Keratinocyte (primary cell): ENCODE measurements at regions not wholly inside any gene's neighbourhood (a gene's known extent, or its start where the extent isn't known, plus 50 kb on each side); places are given as distances from the start of the nearest gene placed in this dataset.

Source experiments
- DNase-seq: peaks from one replicate; pipeline ENCODE4 v3.0.0-alpha.2; 2011; ENCODE audit warnings: low read depth, missing footprints, low spot score
- FAIRE-seq: peaks from 2 replicates; lab custom pipeline; 2011; peaks lifted over from hg19 to GRCh38; lab: Jason Lieb, UNC
- H2AFZ ChIP-seq: 2 replicates; pipeline ENCODE4 v1.6.0; 2012; ENCODE audit warnings: low read length, control low read depth, inconsistent platforms; ENCODE audit not compliant: control insufficient read depth
- H3K27ac ChIP-seq: 2 replicates; pipeline ENCODE4 v1.5.1; 2011; ENCODE audit warnings: low read length; ENCODE audit not compliant: control insufficient read depth, insufficient read depth
- H3K27me3 ChIP-seq: 3 replicates; pipeline ENCODE4 v1.6.0; 2011; ENCODE audit warnings: low read length; ENCODE audit not compliant: control insufficient read depth, insufficient read depth; ENCODE audit errors: extremely low read depth
- H3K36me3 ChIP-seq, 2 experiments: 2 replicates in 1 of 2; 3 replicates in 1 of 2; pipeline ENCODE4 v1.5.1; 2011; ENCODE audit warnings: low read length in 2 of 2, mild to moderate bottlenecking in 1 of 2; ENCODE audit not compliant: control insufficient read depth in 2 of 2, insufficient read depth in 2 of 2; ENCODE audit errors: extremely low read depth in 1 of 2
- H3K4me1 ChIP-seq: 3 replicates; pipeline ENCODE4 v1.5.1; 2011; ENCODE audit warnings: low read length; ENCODE audit not compliant: control insufficient read depth, insufficient read depth; ENCODE audit errors: extremely low read depth
- H3K4me2 ChIP-seq: 3 replicates; pipeline ENCODE4 v1.6.0; 2011; ENCODE audit warnings: low read depth, low read length; ENCODE audit not compliant: control insufficient read depth, insufficient read depth; ENCODE audit errors: extremely low read depth
- H3K4me3 ChIP-seq, 3 experiments: fragments of 200-600 bp in 1 of 3; sonication (generic) in 1 of 3; 2 replicates in 2 of 3; 3 replicates in 1 of 3; pipeline ENCODE4 v1.5.1; 2011 to 2016; ENCODE audit warnings: low read length in 3 of 3, mild to moderate bottlenecking in 3 of 3, control low read depth in 2 of 3, inconsistent platforms in 1 of 3, low read depth in 1 of 3, mixed read lengths in 1 of 3, mixed run types in 1 of 3, moderate library complexity in 1 of 3; ENCODE audit not compliant: control insufficient read depth in 2 of 3, insufficient read depth in 2 of 3; ENCODE audit errors: extremely low read depth in 1 of 3
- H3K79me2 ChIP-seq: 2 replicates; pipeline ENCODE4 v1.6.0; 2012; ENCODE audit warnings: low read length; ENCODE audit not compliant: control insufficient read depth, insufficient read depth
- H3K9ac ChIP-seq: 3 replicates; pipeline ENCODE4 v1.6.0; 2011; ENCODE audit warnings: low read length; ENCODE audit not compliant: control insufficient read depth, insufficient read depth; ENCODE audit errors: extremely low read depth
- H3K9me1 ChIP-seq: 3 replicates; pipeline ENCODE4 v1.6.0; 2011; ENCODE audit warnings: low read length; ENCODE audit not compliant: control insufficient read depth, insufficient read depth; ENCODE audit errors: extremely low read depth
- H3K9me3 ChIP-seq: 2 replicates; pipeline ENCODE4 v1.5.1; 2012; ENCODE audit warnings: low read depth, low read length; ENCODE audit not compliant: control insufficient read depth
- H4K20me1 ChIP-seq: 3 replicates; pipeline ENCODE4 v1.6.0; 2011; ENCODE audit warnings: low read length; ENCODE audit not compliant: control insufficient read depth, insufficient read depth; ENCODE audit errors: extremely low read depth
- EZH2 ChIP-seq: IDR thresholded peaks from one replicate; pipeline ENCODE4 v1.6.1; 2012; ENCODE audit warnings: inconsistent platforms, mild to moderate bottlenecking, low read length, moderate library complexity
- dilution Hi-C: fragments of 300-500 bp; cut with MboI; formaldehyde crosslinking; loops from one replicate; pipeline ENCODE4 v1.7.0; 2020; ENCODE audit warnings: low sequenced_read_pairs; ENCODE audit not compliant: extremely low pct_ligation_motif_present
- TF ChIP-seq, protein P1 (sequence below), 3 experiments: IDR thresholded peaks in 1 of 3; conservative IDR thresholded peaks in 1 of 3; optimal IDR thresholded peaks in 1 of 3; 2 replicates in 2 of 3; 3 replicates in 1 of 3; pipeline versions ENCODE3 to v1.5.1; 2011; ENCODE audit warnings: low read length in 3 of 3, mild to moderate bottlenecking in 3 of 3, moderate library complexity in 2 of 3, control low read depth in 1 of 3, inconsistent platforms in 1 of 3; ENCODE audit not compliant: insufficient read depth in 2 of 3; ENCODE audit errors: extremely low read depth in 1 of 3

DNA sequence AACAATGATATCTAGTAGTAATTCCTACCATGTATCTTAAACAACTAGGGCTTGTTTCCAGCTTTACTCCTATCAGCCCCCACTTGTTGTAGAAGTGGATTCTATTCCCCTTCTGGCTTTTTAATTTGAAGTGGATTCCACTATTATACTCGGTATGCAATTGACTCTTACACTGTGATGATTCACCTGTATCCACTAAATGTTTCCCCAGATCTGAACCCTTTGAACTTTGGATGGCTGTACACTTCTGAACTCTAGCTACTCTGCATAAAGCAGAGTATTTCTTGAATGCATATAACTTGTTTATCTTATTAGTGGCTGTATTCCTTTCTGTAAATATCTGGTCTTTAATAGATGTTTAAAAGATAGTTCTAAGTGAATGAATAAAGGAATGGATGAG is 538.4 kb upstream of the NRSN1 start:
- Histone ChIP-seq H3K4me3 (no peak overlapping the region), H3K4me1 (no peaks in the 10 kb centered on the region), H3K4me2 (no peak overlapping the region), H3K27ac (no peak overlapping the region), H3K36me3 (no peaks in the 10 kb centered on the region), H3K9me1 (no peaks in the 10 kb centered on the region), H3K79me2 (no peaks in the 10 kb centered on the region), H4K20me1 (no peaks in the 10 kb centered on the region), H2AFZ (no peak overlapping the region), H3K27me3 (no peaks in the 10 kb centered on the region), H3K9me3 (no peaks in the 10 kb centered on the region), H3K9ac (no peak overlapping the region)
- DNase-seq: no peak
- FAIRE-seq: no peak
- dilution Hi-C loops: no loop called here
- TF ChIP-seq, protein P1, sequence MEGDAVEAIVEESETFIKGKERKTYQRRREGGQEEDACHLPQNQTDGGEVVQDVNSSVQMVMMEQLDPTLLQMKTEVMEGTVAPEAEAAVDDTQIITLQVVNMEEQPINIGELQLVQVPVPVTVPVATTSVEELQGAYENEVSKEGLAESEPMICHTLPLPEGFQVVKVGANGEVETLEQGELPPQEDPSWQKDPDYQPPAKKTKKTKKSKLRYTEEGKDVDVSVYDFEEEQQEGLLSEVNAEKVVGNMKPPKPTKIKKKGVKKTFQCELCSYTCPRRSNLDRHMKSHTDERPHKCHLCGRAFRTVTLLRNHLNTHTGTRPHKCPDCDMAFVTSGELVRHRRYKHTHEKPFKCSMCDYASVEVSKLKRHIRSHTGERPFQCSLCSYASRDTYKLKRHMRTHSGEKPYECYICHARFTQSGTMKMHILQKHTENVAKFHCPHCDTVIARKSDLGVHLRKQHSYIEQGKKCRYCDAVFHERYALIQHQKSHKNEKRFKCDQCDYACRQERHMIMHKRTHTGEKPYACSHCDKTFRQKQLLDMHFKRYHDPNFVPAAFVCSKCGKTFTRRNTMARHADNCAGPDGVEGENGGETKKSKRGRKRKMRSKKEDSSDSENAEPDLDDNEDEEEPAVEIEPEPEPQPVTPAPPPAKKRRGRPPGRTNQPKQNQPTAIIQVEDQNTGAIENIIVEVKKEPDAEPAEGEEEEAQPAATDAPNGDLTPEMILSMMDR (optimal IDR thresholded peaks at IDR 0.05 in 1 of 3, IDR thresholded peaks at IDR 0.05 in 1 of 3, conservative IDR thresholded peaks at IDR 0.05 in 1 of 3; ENCODE audit: extremely low read depth in 1 of 3, insufficient read depth in 2 of 3, low read length in 3 of 3): no peak
- TF ChIP-seq EZH2: no peak

DNA sequence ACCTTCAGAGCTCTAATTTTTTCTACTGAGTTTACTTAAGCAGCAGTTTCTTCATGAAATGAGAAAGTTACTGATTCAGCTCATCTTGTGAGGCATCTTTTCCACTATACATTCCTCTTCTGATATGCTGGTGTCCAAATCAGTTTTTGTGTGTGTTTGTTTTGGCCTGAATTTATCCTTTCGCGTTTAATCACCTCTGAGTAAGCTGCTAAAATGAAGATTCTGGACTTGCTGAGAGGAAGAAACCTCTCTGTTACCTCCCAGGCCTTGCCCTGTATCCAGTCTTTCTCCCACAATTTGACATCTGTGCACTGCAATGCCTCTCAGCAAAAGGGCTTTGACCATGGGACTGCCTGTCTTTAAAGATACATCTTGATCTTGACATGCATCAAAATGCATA is 536.2 kb upstream of the NRSN1 start:
- dilution Hi-C loops: no loop called here
- Histone ChIP-seq H3K9me3 (no peaks in the 10 kb centered on the region), H2AFZ (no peak overlapping the region), H3K36me3 (no peaks in the 10 kb centered on the region), H3K27ac (no peak overlapping the region), H3K4me3 (no peak overlapping the region), H3K9me1 (no peaks in the 10 kb centered on the region), H3K9ac (no peak overlapping the region), H3K27me3 (no peaks in the 10 kb centered on the region), H4K20me1 (no peaks in the 10 kb centered on the region), H3K4me2 (no peak overlapping the region), H3K4me1 (no peaks in the 10 kb centered on the region), H3K79me2 (no peaks in the 10 kb centered on the region)
- no peak for FAIRE-seq
- TF ChIP-seq EZH2: no peak
- TF ChIP-seq, protein P1 (optimal IDR thresholded peaks at IDR 0.05 in 1 of 3, IDR thresholded peaks at IDR 0.05 in 1 of 3, conservative IDR thresholded peaks at IDR 0.05 in 1 of 3; ENCODE audit: extremely low read depth in 1 of 3, insufficient read depth in 2 of 3, low read length in 3 of 3): no peak
- DNase-seq: no peak
